H1 (cell line): ENCODE measurements at regions not wholly inside any gene's neighbourhood (a gene's known extent, or its start where the extent isn't known, plus 50 kb on each side); places are given as distances from the start of the nearest gene placed in this dataset.

Experiments used
- CTBP2 ChIP-seq: IDR thresholded peaks from 2 replicates; pipeline ENCODE4 v1.7.0; 2011; ENCODE audit warnings: borderline replicate concordance, mild to moderate bottlenecking, moderate library complexity, mixed read lengths, low read length; ENCODE audit not compliant: insufficient read depth, insufficient read length
- TF ChIP-seq, protein P1 (sequence below), 3 experiments: IDR thresholded peaks; 1 replicate in 2 of 3; 2 replicates in 1 of 3; pipeline versions ENCODE4 v1.5.1 to v1.6.1; 2011; ENCODE audit warnings: low read length in 3 of 3, mild to moderate bottlenecking in 3 of 3, inconsistent platforms in 2 of 3, low read depth in 1 of 3, moderate library complexity in 1 of 3; ENCODE audit not compliant: insufficient read depth in 1 of 3; ENCODE audit errors: control extremely low read depth in 1 of 3
- TF ChIP-seq, protein P2 (sequence below): IDR thresholded peaks from 2 replicates; pipeline ENCODE4 v1.6.1; 2011; ENCODE audit warnings: low read depth, mild to moderate bottlenecking, low read length; ENCODE audit not compliant: insufficient read depth

DNA sequence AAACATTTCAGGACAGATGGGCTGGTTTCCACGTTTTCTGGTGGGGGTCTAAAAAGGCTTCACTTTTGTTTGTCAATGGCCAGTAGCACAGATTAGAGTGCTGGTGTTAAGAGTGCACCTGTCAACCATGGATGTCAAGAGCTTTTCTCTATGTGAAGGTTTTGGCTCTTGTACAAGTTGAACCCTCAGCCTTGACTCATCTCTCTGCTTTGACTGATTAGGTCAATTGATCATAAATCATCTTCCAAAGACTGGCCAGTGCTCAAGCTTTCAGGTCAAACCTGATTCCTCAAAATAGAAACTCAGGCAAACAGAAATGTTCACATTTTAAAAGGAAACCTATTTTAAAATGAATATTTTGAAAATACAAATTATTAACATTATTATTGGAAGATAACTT lies 59.6 kb upstream of the SP4 start (continued):
- TF ChIP-seq, protein P1, sequence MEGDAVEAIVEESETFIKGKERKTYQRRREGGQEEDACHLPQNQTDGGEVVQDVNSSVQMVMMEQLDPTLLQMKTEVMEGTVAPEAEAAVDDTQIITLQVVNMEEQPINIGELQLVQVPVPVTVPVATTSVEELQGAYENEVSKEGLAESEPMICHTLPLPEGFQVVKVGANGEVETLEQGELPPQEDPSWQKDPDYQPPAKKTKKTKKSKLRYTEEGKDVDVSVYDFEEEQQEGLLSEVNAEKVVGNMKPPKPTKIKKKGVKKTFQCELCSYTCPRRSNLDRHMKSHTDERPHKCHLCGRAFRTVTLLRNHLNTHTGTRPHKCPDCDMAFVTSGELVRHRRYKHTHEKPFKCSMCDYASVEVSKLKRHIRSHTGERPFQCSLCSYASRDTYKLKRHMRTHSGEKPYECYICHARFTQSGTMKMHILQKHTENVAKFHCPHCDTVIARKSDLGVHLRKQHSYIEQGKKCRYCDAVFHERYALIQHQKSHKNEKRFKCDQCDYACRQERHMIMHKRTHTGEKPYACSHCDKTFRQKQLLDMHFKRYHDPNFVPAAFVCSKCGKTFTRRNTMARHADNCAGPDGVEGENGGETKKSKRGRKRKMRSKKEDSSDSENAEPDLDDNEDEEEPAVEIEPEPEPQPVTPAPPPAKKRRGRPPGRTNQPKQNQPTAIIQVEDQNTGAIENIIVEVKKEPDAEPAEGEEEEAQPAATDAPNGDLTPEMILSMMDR (IDR thresholded peaks at IDR 0.05; ENCODE audit: control extremely low read depth in 1 of 3, insufficient read depth in 1 of 3, low read depth in 1 of 3, low read length in 3 of 3): no peak
- TF ChIP-seq CTBP2: no peak
- TF ChIP-seq, protein P2, sequence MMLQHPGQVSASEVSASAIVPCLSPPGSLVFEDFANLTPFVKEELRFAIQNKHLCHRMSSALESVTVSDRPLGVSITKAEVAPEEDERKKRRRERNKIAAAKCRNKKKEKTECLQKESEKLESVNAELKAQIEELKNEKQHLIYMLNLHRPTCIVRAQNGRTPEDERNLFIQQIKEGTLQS: no peak
